Parathyroid adenoma (tissue), 2 donors: ENCODE measurements at regions not wholly inside any gene's neighbourhood (a gene's known extent, or its start where the extent isn't known, plus 50 kb on each side); places are given as distances from the start of the nearest gene placed in this dataset.
A peak's percentile ranks its signal among the peaks of the same experiment; 100 is the strongest.

ENCODE experiments used
- H2AFZ ChIP-seq: fragments of 300-600 bp; sonication (generic); one replicate; pipeline ENCODE4 v1.7.0; 2017; ENCODE audit warnings: antibody characterized with exemption, mild to moderate bottlenecking
- H3K27ac ChIP-seq: fragments of 300-600 bp; sonication (generic); one replicate; pipeline ENCODE4 v1.7.0; 2017
- H3K27me3 ChIP-seq: fragments of 300-600 bp; sonication (generic); one replicate; pipeline ENCODE4 v1.7.0; 2017; ENCODE audit warnings: low read length; ENCODE audit not compliant: control insufficient read depth, insufficient read depth
- H3K36me3 ChIP-seq: fragments of 300-600 bp; sonication (generic); one replicate; pipeline ENCODE4 v1.7.0; 2017; ENCODE audit warnings: low read length; ENCODE audit not compliant: control insufficient read depth, insufficient read depth
- H3K4me1 ChIP-seq: fragments of 300-600 bp; sonication (generic); one replicate; pipeline ENCODE4 v1.7.0; 2017; ENCODE audit warnings: control low read depth
- H3K4me2 ChIP-seq: fragments of 300-600 bp; sonication (generic); one replicate; pipeline ENCODE4 v1.7.0; 2017; ENCODE audit warnings: low read length
- H3K4me3 ChIP-seq: fragments of 300-600 bp; sonication (generic); one replicate; pipeline ENCODE4 v1.7.0; 2017; ENCODE audit warnings: low read depth, low read length
- H3K79me2 ChIP-seq: fragments of 300-600 bp; sonication (generic); one replicate; pipeline ENCODE4 v1.7.0; 2017; ENCODE audit warnings: control low read depth
- H3K9ac ChIP-seq: fragments of 300-600 bp; sonication (generic); one replicate; pipeline ENCODE4 v1.7.0; 2017; ENCODE audit warnings: mild to moderate bottlenecking
- H3K9me3 ChIP-seq: fragments of 300-600 bp; sonication (generic); one replicate; pipeline ENCODE4 v1.7.0; 2017; ENCODE audit warnings: low read length; ENCODE audit not compliant: control insufficient read depth
- TF ChIP-seq, protein P1 (sequence below): fragments of 300-600 bp; sonication (generic); IDR thresholded peaks from one replicate; pipeline ENCODE4 v1.7.0; 2017; ENCODE audit warnings: antibody characterized with exemption, mild to moderate bottlenecking
- donor health status: primary hyperparathyroidism.

- no peaks in the 10 kb centered on the region for H3K4me1 ChIP-seq
- H3K9me3 ChIP-seq, result no peaks in the 10 kb centered on the region
- no peaks in the 10 kb centered on the region for H3K36me3 ChIP-seq
- no peak overlapping the region for H3K27ac ChIP-seq
- no peak overlapping the region for H3K9ac ChIP-seq
- H2AFZ ChIP-seq, result no peak overlapping the region
- TF ChIP-seq, protein P1, sequence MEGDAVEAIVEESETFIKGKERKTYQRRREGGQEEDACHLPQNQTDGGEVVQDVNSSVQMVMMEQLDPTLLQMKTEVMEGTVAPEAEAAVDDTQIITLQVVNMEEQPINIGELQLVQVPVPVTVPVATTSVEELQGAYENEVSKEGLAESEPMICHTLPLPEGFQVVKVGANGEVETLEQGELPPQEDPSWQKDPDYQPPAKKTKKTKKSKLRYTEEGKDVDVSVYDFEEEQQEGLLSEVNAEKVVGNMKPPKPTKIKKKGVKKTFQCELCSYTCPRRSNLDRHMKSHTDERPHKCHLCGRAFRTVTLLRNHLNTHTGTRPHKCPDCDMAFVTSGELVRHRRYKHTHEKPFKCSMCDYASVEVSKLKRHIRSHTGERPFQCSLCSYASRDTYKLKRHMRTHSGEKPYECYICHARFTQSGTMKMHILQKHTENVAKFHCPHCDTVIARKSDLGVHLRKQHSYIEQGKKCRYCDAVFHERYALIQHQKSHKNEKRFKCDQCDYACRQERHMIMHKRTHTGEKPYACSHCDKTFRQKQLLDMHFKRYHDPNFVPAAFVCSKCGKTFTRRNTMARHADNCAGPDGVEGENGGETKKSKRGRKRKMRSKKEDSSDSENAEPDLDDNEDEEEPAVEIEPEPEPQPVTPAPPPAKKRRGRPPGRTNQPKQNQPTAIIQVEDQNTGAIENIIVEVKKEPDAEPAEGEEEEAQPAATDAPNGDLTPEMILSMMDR, result no peak
- H3K4me2 ChIP-seq, result no peak overlapping the region
- H3K79me2 ChIP-seq, result no peaks in the 10 kb centered on the region
- H3K4me3 ChIP-seq, result no peak overlapping the region
- no peaks in the 10 kb centered on the region for H3K27me3 ChIP-seq
Observed at GRCh38 chr3:81307221-81307620, 454.2 kb downstream of the GBE1 start.

DNA sequence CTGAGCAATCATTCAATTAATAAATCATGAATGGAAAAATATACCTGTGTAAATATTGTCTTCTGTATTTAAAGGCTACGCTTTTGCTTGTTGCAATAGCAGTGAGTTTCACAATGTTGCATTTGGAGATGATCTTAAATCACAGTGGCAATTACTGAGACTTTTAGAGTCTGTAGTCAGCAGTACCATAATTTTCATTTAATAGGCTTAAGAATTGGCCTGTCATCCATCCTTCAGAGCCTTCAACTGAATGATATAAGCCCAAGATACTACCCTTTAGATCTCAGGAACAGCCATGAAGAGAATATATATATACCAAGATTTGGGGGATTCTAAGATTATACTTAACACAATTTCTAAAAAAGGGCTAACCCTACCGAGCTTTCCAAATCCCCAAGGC, 458.1 kb downstream of the GBE1 start:
- Histone ChIP-seq H3K9me3 (no peaks in the 10 kb centered on the region), H3K27ac (no peak overlapping the region), H3K36me3 (no peaks in the 10 kb centered on the region), H3K4me1 (no peaks in the 10 kb centered on the region), H3K27me3 (no peaks in the 10 kb centered on the region), H3K79me2 (no peaks in the 10 kb centered on the region), H2AFZ (no peak overlapping the region), H3K4me3 (no peak overlapping the region), H3K4me2 (no peak overlapping the region), H3K9ac (no peak overlapping the region)
- TF ChIP-seq, protein P1, result no peak

GRCh38 chr3:81302045-81302444, 459.4 kb downstream of the GBE1 start:
- Histone ChIP-seq H3K27ac (no peak overlapping the region), H3K4me1 (no peaks in the 10 kb centered on the region), H3K4me2 (no peak overlapping the region), H3K36me3 (no peaks in the 10 kb centered on the region), H3K9me3 (no peaks in the 10 kb centered on the region), H2AFZ (no peak overlapping the region), H3K4me3 (no peak overlapping the region), H3K27me3 (no peaks in the 10 kb centered on the region), H3K9ac (no peak overlapping the region), H3K79me2 (no peaks in the 10 kb centered on the region)
- TF ChIP-seq, protein P1, result peak; percentile 43

DNA sequence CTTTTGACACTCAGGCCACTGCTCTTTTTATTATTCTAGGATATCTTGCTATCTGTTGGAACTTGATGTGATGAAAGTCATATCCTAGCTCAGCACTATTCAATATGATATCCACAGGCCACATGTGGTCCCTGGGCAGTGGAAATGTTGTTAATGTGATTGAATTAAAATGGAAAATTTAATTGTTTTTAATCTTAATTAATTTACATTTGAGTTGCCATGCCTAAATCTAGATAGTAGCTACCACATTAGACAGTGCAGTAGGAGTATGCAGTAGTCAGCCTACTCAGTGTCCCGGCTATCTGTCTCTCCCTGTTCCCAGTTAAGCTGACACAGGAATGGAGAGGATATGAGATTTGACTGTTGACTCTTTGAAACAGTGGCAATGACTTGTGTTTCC, 460.2 kb downstream of the GBE1 start:
- TF ChIP-seq, protein P1, result no peak
- Histone ChIP-seq H3K27ac (no peak overlapping the region), H3K9ac (no peak overlapping the region), H3K79me2 (no peaks in the 10 kb centered on the region), H3K4me2 (no peak overlapping the region), H3K9me3 (no peaks in the 10 kb centered on the region), H3K27me3 (no peaks in the 10 kb centered on the region), H3K36me3 (no peaks in the 10 kb centered on the region), H2AFZ (no peak overlapping the region), H3K4me3 (no peak overlapping the region), H3K4me1 (no peaks in the 10 kb centered on the region)

DNA sequence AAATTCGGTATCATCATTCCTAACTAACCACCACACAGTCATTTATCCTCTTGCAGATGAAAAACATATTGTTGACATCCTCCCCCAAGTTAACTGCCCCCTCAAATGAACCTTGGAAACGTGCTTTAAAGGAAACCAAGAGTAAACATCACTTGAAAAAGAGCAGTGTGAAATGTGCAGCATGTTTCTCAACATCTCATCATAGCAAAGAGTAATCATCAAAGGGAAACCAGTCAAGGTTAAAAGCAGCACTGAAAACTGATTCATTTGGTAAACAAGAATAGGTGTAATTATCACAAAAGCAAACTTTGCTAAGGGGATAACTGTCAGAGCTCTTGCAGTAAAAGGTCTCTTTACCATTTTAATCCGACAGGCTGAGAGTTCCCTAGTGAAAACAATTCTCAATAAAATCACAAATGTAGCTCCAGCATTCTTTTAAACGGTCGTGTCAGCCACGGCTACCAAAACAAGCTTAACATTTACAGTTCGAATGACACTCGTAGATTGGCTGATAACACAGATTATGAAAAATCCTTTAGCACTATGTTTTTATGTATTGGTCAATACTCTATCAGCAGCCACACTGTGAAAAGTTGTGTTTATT, 461.0 kb downstream of the GBE1 start:
- Histone ChIP-seq H3K79me2 (no peaks in the 10 kb centered on the region), H3K27me3 (no peaks in the 10 kb centered on the region), H3K27ac (no peak overlapping the region), H2AFZ (peak overlapping the region; percentile 14), H3K9me3 (no peaks in the 10 kb centered on the region), H3K4me1 (no peaks in the 10 kb centered on the region), H3K4me2 (no peak overlapping the region), H3K9ac (no peak overlapping the region), H3K36me3 (no peaks in the 10 kb centered on the region), H3K4me3 (no peak overlapping the region)
- TF ChIP-seq, protein P1, result no peak
